H1 (cell line): ENCODE measurements at regions not wholly inside any gene's neighbourhood (a gene's known extent, or its start where the extent isn't known, plus 50 kb on each side); places are given as distances from the start of the nearest gene placed in this dataset.

Experiments
- CTCF ChIA-PET: fragments of 300-600 bp; sonication (Branson Sonifier 250); formaldehyde crosslinking; loops from one replicate; lab custom pipeline; 2021; ENCODE audit not compliant: partially characterized antibody; lab: Charles Lee
- POLR2A ChIA-PET: fragments of 300-600 bp; sonication (Branson Sonifier 250); formaldehyde crosslinking; loops from one replicate; lab custom pipeline; 2021; ENCODE audit warnings: inconsistent platforms; ENCODE audit not compliant: partially characterized antibody; lab: Charles Lee
- DNase-seq, 2 experiments: peaks; one replicate each; pipeline versions ENCODE4 v3.0.0 to v3.0.0-alpha.2; 2010 to 2022; ENCODE audit warnings: low spot score in 2 of 2, low read depth in 1 of 2, mixed read lengths in 1 of 2
- FAIRE-seq: peaks from 2 replicates; lab custom pipeline; 2011; peaks lifted over from hg19 to GRCh38; lab: Jason Lieb, UNC
- H2AFZ ChIP-seq: 2 replicates; pipeline ENCODE4 v1.8.1; 2012; ENCODE audit warnings: low read length, inconsistent platforms
- H2AK5ac ChIP-seq: 2 replicates; pipeline ENCODE4 v1.6.1; 2013; ENCODE audit warnings: low read depth, low read length
- H2BK120ac ChIP-seq: replicated peaks from 2 replicates; pipeline ENCODE3; 2013; ENCODE audit warnings: low read depth, low read length, inconsistent platforms
- H2BK12ac ChIP-seq: 2 replicates; pipeline ENCODE4 v1.6.1; 2013; ENCODE audit warnings: low read depth, low read length
- H2BK15ac ChIP-seq: 2 replicates; pipeline ENCODE4 v1.6.1; 2013; ENCODE audit warnings: low read length
- H2BK20ac ChIP-seq: 2 replicates; pipeline ENCODE4 v1.6.1; 2013; ENCODE audit warnings: low read length
- H2BK5ac ChIP-seq: 2 replicates; pipeline ENCODE4 v1.6.1; 2013; ENCODE audit warnings: low read depth, low read length
- H3K14ac ChIP-seq: 2 replicates; pipeline ENCODE4 v1.6.1; 2013; ENCODE audit warnings: inconsistent platforms; ENCODE audit not compliant: insufficient read length
- H3K18ac ChIP-seq: 2 replicates; pipeline ENCODE4 v1.6.1; 2013; ENCODE audit warnings: low read length; ENCODE audit errors: extremely low read depth
- H3K23ac ChIP-seq: 2 replicates; pipeline ENCODE4 v1.6.1; 2013; ENCODE audit warnings: inconsistent platforms; ENCODE audit not compliant: insufficient read length
- H3K23me2 ChIP-seq: 2 replicates; pipeline ENCODE4 v1.6.1; 2013; ENCODE audit warnings: low read depth, low read length
- H3K27ac ChIP-seq: 2 replicates; pipeline ENCODE4 v1.6.1; 2011; ENCODE audit warnings: low read depth, low read length, inconsistent platforms
- H3K27me3 ChIP-seq, 4 experiments: replicated peaks in 1 of 4; 1 replicate in 1 of 4; 2 replicates in 3 of 4; pipeline versions ENCODE4 v1.6.1 to v1.8.1; 2011 to 2013; ENCODE audit warnings: low read length in 3 of 4, mild to moderate bottlenecking in 3 of 4, inconsistent platforms in 2 of 4, mixed read lengths in 2 of 4, moderate library complexity in 1 of 4; ENCODE audit not compliant: control insufficient read depth in 3 of 4, insufficient read depth in 3 of 4; ENCODE audit errors: extremely low read depth in 1 of 4
- H3K36me3 ChIP-seq, 4 experiments: 2 replicates each; pipeline versions ENCODE4 v1.6.1 to v1.8.1; 2011 to 2013; ENCODE audit warnings: mild to moderate bottlenecking in 4 of 4, low read length in 3 of 4, moderate library complexity in 2 of 4, control low read depth in 1 of 4, inconsistent platforms in 1 of 4; ENCODE audit not compliant: insufficient read depth in 4 of 4, control insufficient read depth in 2 of 4
- H3K4ac ChIP-seq: replicated peaks from 2 replicates; pipeline ENCODE3; 2013; ENCODE audit warnings: low read length, low read depth, mixed read lengths, inconsistent platforms; ENCODE audit not compliant: insufficient read length
- H3K4me1 ChIP-seq, 4 experiments: replicated peaks in 1 of 4; 1 replicate in 1 of 4; 2 replicates in 3 of 4; pipeline versions ENCODE4 v1.6.1 to v1.8.1; 2011 to 2013; ENCODE audit warnings: low read length in 3 of 4, inconsistent platforms in 2 of 4, mixed read lengths in 1 of 4; ENCODE audit not compliant: insufficient read depth in 4 of 4, control insufficient read depth in 3 of 4
- H3K4me2 ChIP-seq, 2 experiments: 2 replicates each; pipeline versions ENCODE4 v1.6.1 to v1.8.1; 2011 to 2013; ENCODE audit warnings: low read depth in 2 of 2, low read length in 2 of 2, control low read depth in 1 of 2, inconsistent platforms in 1 of 2, mild to moderate bottlenecking in 1 of 2; ENCODE audit not compliant: insufficient read depth in 1 of 2
- H3K4me3 ChIP-seq, 4 experiments: fragments of 200-600, 300-600 bp in 1 of 4; sonication (generic), shearing (Covaris generic), sonication (Bioruptor Twin) in 1 of 4; 2 replicates each; pipeline versions ENCODE4 v1.5.1 to v1.8.1; 2011 to 2016; ENCODE audit warnings: low read length in 4 of 4, low read depth in 3 of 4, control low read depth in 2 of 4, inconsistent platforms in 2 of 4, mild to moderate bottlenecking in 2 of 4, mixed read lengths in 1 of 4, moderate library complexity in 1 of 4; ENCODE audit not compliant: insufficient read depth in 2 of 4; ENCODE audit errors: extremely low read depth in 1 of 4
- H3K56ac ChIP-seq: replicated peaks from 2 replicates; pipeline ENCODE3; 2013; ENCODE audit warnings: low read depth, mild to moderate bottlenecking, mixed read lengths, low read length, inconsistent platforms; ENCODE audit not compliant: insufficient read length
- H3K79me1 ChIP-seq: 2 replicates; pipeline ENCODE4 v1.6.1; 2013; ENCODE audit warnings: low read depth, low read length, control low read depth
- H3K79me2 ChIP-seq, 2 experiments: 2 replicates each; pipeline versions ENCODE4 v1.6.1 to v1.8.1; 2012 to 2013; ENCODE audit warnings: low read length in 2 of 2, mild to moderate bottlenecking in 2 of 2, inconsistent platforms in 1 of 2; ENCODE audit not compliant: insufficient read depth in 2 of 2, control insufficient read depth in 1 of 2
- H3K9ac ChIP-seq, 4 experiments: replicated peaks in 1 of 4; 1 replicate in 1 of 4; 2 replicates in 3 of 4; pipeline versions ENCODE4 v1.6.1 to v1.8.1; 2011 to 2013; ENCODE audit warnings: low read depth in 3 of 4, low read length in 3 of 4, control low read depth in 2 of 4, mild to moderate bottlenecking in 2 of 4, moderate library complexity in 2 of 4, inconsistent platforms in 1 of 4; ENCODE audit errors: extremely low read depth in 1 of 4
- H3K9me3 ChIP-seq, 2 experiments: 2 replicates each; pipeline versions ENCODE4 v1.6.1 to v1.8.1; 2012 to 2013; ENCODE audit warnings: mild to moderate bottlenecking in 2 of 2, moderate library complexity in 2 of 2, control low read depth in 1 of 2, inconsistent platforms in 1 of 2, low read depth in 1 of 2, low read length in 1 of 2, mixed read lengths in 1 of 2; ENCODE audit not compliant: insufficient read depth in 2 of 2
- H4K20me1 ChIP-seq, 2 experiments: replicated peaks in 1 of 2; 2 replicates each; pipeline versions ENCODE3 to v1.8.1; 2011 to 2013; ENCODE audit warnings: inconsistent platforms in 2 of 2, low read length in 2 of 2, mild to moderate bottlenecking in 1 of 2; ENCODE audit not compliant: insufficient read depth in 2 of 2, control insufficient read depth in 1 of 2
- H4K5ac ChIP-seq: 2 replicates; pipeline ENCODE4 v1.6.1; 2013; ENCODE audit warnings: low read length, low read depth, mixed read lengths, inconsistent platforms; ENCODE audit not compliant: insufficient read length
- H4K8ac ChIP-seq: 2 replicates; pipeline ENCODE4 v1.8.0; 2013; ENCODE audit warnings: mild to moderate bottlenecking, moderate library complexity, low read length, inconsistent platforms; ENCODE audit not compliant: insufficient read depth; ENCODE audit errors: extremely low read depth
- H4K91ac ChIP-seq: replicated peaks from 2 replicates; pipeline ENCODE3; 2013; ENCODE audit warnings: low read length, mixed read lengths, inconsistent platforms; ENCODE audit not compliant: insufficient read length
- CREB1 ChIP-seq: IDR thresholded peaks from 2 replicates; pipeline ENCODE4 v1.6.1; 2012; ENCODE audit warnings: inconsistent platforms
- EGR1 ChIP-seq: IDR thresholded peaks from 2 replicates; pipeline ENCODE4 v1.6.1; 2011; ENCODE audit warnings: low read depth, low read length, borderline replicate concordance
- PHF8 ChIP-seq: fragments of 200-600 bp; sonication (generic); conservative IDR thresholded peaks from 2 replicates; pipeline ENCODE4 v1.7.1; 2012; ENCODE audit warnings: low read depth, mild to moderate bottlenecking, inconsistent platforms, low read length, moderate library complexity
- SP1 ChIP-seq: IDR thresholded peaks from 2 replicates; pipeline ENCODE4 v1.6.1; 2011; ENCODE audit warnings: low read depth, low read length
- SP4 ChIP-seq: IDR thresholded peaks from 2 replicates; pipeline ENCODE4 v1.6.1; 2012; ENCODE audit warnings: low read length, inconsistent platforms
- TAF1 ChIP-seq: IDR thresholded peaks from 2 replicates; pipeline ENCODE4 v1.6.1; 2011; ENCODE audit warnings: mild to moderate bottlenecking, low read depth, low read length
- USF2 ChIP-seq: IDR thresholded peaks from 2 replicates; pipeline ENCODE4 v1.6.1; 2011; ENCODE audit warnings: low read length, improper control_type of control experiment
- YY1 ChIP-seq: IDR thresholded peaks from 2 replicates; pipeline ENCODE4 v1.6.1; 2011; ENCODE audit warnings: low read depth, mild to moderate bottlenecking, low read length
- ZNF274 ChIP-seq: IDR thresholded peaks from 2 replicates; pipeline ENCODE4 v1.7.0; 2012; ENCODE audit warnings: low read length, borderline replicate concordance; ENCODE audit errors: extremely low read depth
- WGBS, 2 experiments: shearing (Covaris generic) in 1 of 2; methylation state at CpG; one replicate each; pipeline versions ENCODE4 v1.1.6 to v1.1.7; 2013 to 2015; ENCODE audit warnings: low lambda C conversion rate in 2 of 2, mixed read lengths in 2 of 2, inconsistent platforms in 1 of 2, low coverage in 1 of 2, missing lambda C conversion rate in 1 of 2; ENCODE audit not compliant: insufficient replicate concordance in 2 of 2, insufficient coverage in 1 of 2, insufficient read length in 1 of 2; ENCODE audit errors: extremely low coverage in 1 of 2, missing lambda C conversion rate in 1 of 2; 5-methylcytosine and 5-hydroxymethylcytosine counted together

GRCh38 chr10:78916227-78916626 is 152.5 kb upstream of the ZMIZ1 start:
- 85% methylated on average over 7 of the region's 7 CpGs; no CpG with 5 or more reads in 1 of the 2 experiments for WGBS, 2 experiments
- no peak overlapping the region for H3K18ac ChIP-seq
- no peak overlapping the region; the same call in 1 of the 2 replicates for H2AK5ac ChIP-seq
- H3K4me3 ChIP-seq: no peak overlapping the region
- H4K91ac ChIP-seq: no peak overlapping the region
- H3K56ac ChIP-seq: no peak overlapping the region
- H3K4me1 ChIP-seq: peaks cover 10 to 25% (median 19%) of the 10 kb centered on the region in 4 experiments
- H3K23ac ChIP-seq: no peak overlapping the region
- no peaks in the 10 kb centered on the region for H3K9me3 ChIP-seq
- H2AFZ ChIP-seq: no peak overlapping the region
- no peak overlapping the region for H3K4me2 ChIP-seq
- no peak overlapping the region for H3K4ac ChIP-seq
- H2BK15ac ChIP-seq: no peak overlapping the region
- FAIRE-seq: no peak
- ChIA-PET CTCF (interaction anchor here (0.8 to 1.3 kb wide), 4 partner anchors 10 to 197 kb away, joined by 3 to 4 read pairs (median 3); no protein-coding TSS in a partner anchor), POLR2A (no interaction called here)
- no peak overlapping the region for H3K14ac ChIP-seq
- no peak overlapping the region for H2BK5ac ChIP-seq
- no peak overlapping the region for H4K5ac ChIP-seq
- H3K36me3 ChIP-seq: no peaks in the 10 kb centered on the region; a peak in 1 of 8 replicates
- peaks cover 0 to 2% (median 0%) of the 10 kb centered on the region in 4 experiments; a peak in 2 of 7 replicates for H3K27me3 ChIP-seq
- H2BK120ac ChIP-seq: no peak overlapping the region
- no peaks in the 10 kb centered on the region for H3K79me2 ChIP-seq
- H4K20me1 ChIP-seq: peaks cover 0 to 2% of the 10 kb centered on the region in 2 experiments
- no peak overlapping the region for H3K9ac ChIP-seq
- no peak for DNase-seq
- H3K27ac ChIP-seq: no peak overlapping the region
- H2BK20ac ChIP-seq: no peak overlapping the region
- H2BK12ac ChIP-seq: no peak overlapping the region
- H3K23me2 ChIP-seq: no peaks in the 10 kb centered on the region; the same call in 1 of the 2 replicates
- H3K79me1 ChIP-seq: no peaks in the 10 kb centered on the region
- H4K8ac ChIP-seq: no peak overlapping the region
- TF ChIP-seq CREB1: no peak
- no peak for TF ChIP-seq USF2
- TF ChIP-seq SP1: no peak
- no peak for TF ChIP-seq SP4
- TF ChIP-seq TAF1: no peak
- no peak for TF ChIP-seq YY1
- no peak for TF ChIP-seq EGR1
- no peak for TF ChIP-seq ZNF274
- no peak for TF ChIP-seq PHF8
